ENCODE measurements at regions not wholly inside any gene's neighbourhood (a gene's known extent, or its start where the extent isn't known, plus 50 kb on each side); places are given as distances from the start of the nearest gene placed in this dataset.

DNA sequence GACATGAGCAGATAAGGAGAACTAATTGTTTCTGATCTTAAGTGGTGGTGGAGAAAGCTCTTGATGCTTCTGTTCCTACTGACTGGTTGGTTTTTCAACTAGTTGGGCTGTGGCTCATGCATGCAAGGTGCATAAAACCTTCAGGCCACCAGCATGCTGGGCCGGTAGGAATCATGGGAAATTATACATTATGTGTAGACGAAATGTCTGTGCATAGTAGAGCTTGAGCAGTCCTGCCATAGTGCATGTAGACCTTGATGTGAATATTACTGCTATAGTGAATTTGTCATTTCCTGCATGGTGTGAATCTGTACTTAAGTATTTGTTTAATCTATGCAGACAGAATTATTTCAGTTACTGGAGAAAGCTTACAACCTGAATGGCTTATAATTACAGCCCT, 433.6 kb upstream of the ADAMTSL1 start:
- no peaks in the 10 kb centered on the region for H3K4me1 ChIP-seq
- H3K27ac ChIP-seq = no peak overlapping the region
- no peak for FAIRE-seq
- WGBS (ENCODE audit: missing lambda C conversion rate) = 3% methylated on average over 2 of the region's 2 CpGs
- POLR2A ChIA-PET = no interaction called here
- no peak overlapping the region for H3K4me2 ChIP-seq
- H3K4me3 ChIP-seq = no peak overlapping the region
- no peaks in the 10 kb centered on the region for H3K9me3 ChIP-seq
- CTCF ChIA-PET = interaction anchor here (0.9 to 1.2 kb wide), 2 partner anchors 12 to 230 kb away, joined by 3 to 4 read pairs; no protein-coding TSS in a partner anchor
- DNase-seq (ENCODE audit: low read depth in 1 of 2, low spot score in 1 of 2) = no peak
- TF ChIP-seq, protein P1, sequence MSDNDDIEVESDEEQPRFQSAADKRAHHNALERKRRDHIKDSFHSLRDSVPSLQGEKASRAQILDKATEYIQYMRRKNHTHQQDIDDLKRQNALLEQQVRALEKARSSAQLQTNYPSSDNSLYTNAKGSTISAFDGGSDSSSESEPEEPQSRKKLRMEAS (IDR thresholded peaks at IDR 0.05) = no peak
- TF ChIP-seq TFCP2L1 (CRISPR knock-in tag; IDR thresholded peaks at IDR 0.05) = no peak
- TF ChIP-seq JUNB (IDR thresholded peaks at IDR 0.05) = no peak
- TF ChIP-seq ESRRA (IDR thresholded peaks at IDR 0.05; ENCODE audit: borderline replicate concordance, low read length) = no peak
- TF ChIP-seq NFE2L2 (conservative IDR thresholded peaks at IDR 0.05; ENCODE audit: low read length) = no peak
- no peak for TF ChIP-seq SREBF2 (IDR thresholded peaks at IDR 0.05)
- no peak for TF ChIP-seq HOXA7 (CRISPR knock-in tag; IDR thresholded peaks at IDR 0.05)
- no peak for TF ChIP-seq RFX5 (IDR thresholded peaks at IDR 0.05)
- TF ChIP-seq BHLHE40 (IDR thresholded peaks at IDR 0.05; ENCODE audit: low read depth, low read length) = no peak
- no peak for TF ChIP-seq ATOH8 (CRISPR knock-in tag; IDR thresholded peaks at IDR 0.05; ENCODE audit: low read depth)
- TF ChIP-seq ZC3H11A (IDR thresholded peaks at IDR 0.05) = no peak
- no peak for TF ChIP-seq CBX8 (IDR thresholded peaks at IDR 0.05)
- no peak for TF ChIP-seq ZNF302 (CRISPR knock-in tag; IDR thresholded peaks at IDR 0.05)
- TF ChIP-seq HEYL (CRISPR knock-in tag; IDR thresholded peaks at IDR 0.05) = no peak
- TF ChIP-seq EHF (CRISPR knock-in tag; IDR thresholded peaks at IDR 0.05) = no peak
- no peak for TF ChIP-seq MYC (IDR thresholded peaks at IDR 0.05; ENCODE audit: borderline replicate concordance, low read length)
- ATAC-seq = no peak

DNA sequence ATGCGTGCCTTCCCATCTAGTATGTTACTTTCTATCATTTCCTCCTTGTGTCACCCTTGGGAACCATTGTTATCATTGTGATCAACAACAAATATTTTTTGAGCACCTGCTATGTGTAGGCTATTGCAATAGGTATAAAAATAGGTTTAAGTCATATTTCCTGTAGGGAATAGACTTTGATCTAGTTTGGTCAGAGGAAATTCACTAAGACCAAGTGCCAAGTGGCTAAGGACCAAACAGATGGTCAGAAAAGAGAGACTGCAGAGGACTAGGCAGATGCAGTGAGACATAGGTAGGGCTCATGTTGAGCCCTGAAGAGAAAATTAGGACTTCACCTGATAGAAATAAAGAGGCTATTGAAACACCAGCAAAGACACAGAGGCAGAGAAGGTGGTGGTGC, 430.0 kb upstream of the ADAMTSL1 start:
- CTCF ChIA-PET = no interaction called here

More for the DNA sequence above, 430.0 kb upstream of the ADAMTSL1 start:
- Histone ChIP-seq H3K4me2 (no peak overlapping the region), H3K27ac (no peak overlapping the region), H3K4me1 (no peaks in the 10 kb centered on the region), H3K9me3 (no peaks in the 10 kb centered on the region), H3K4me3 (no peak overlapping the region)
- POLR2A ChIA-PET = no interaction called here
- no peak for FAIRE-seq
- DNase-seq (ENCODE audit: low read depth in 1 of 2, low spot score in 1 of 2) = no peak
- 6% methylated on average over 1 of the region's 1 CpG for WGBS (ENCODE audit: missing lambda C conversion rate)
- ATAC-seq = no peak
- TF ChIP-seq HMGXB4 (CRISPR knock-in tag; IDR thresholded peaks at IDR 0.05; ENCODE audit: borderline replicate concordance) (no peak), CTCF (IDR thresholded peaks at IDR 0.05) (no peak), NPAS2 (CRISPR knock-in tag; IDR thresholded peaks at IDR 0.05; ENCODE audit: borderline replicate concordance) (no peak), PHF8 (IDR thresholded peaks at IDR 0.05; ENCODE audit: borderline replicate concordance, low read depth) (no peak), MAFK (IDR thresholded peaks at IDR 0.05; ENCODE audit: partially characterized antibody) (no peak), ZSCAN20 (CRISPR knock-in tag; IDR thresholded peaks at IDR 0.05) (no peak), JUNB (IDR thresholded peaks at IDR 0.05) (no peak), POLR2A (IDR thresholded peaks at IDR 0.05; ENCODE audit: low read length) (no peak), HOXB5 (CRISPR knock-in tag; IDR thresholded peaks at IDR 0.05) (no peak), POLR2AphosphoS2 (conservative IDR thresholded peaks at IDR 0.05; ENCODE audit: low read length) (no peak), ZNF302 (CRISPR knock-in tag; IDR thresholded peaks at IDR 0.05) (no peak), TP53 (CRISPR knock-in tag; IDR thresholded peaks at IDR 0.05) (no peak), CBX2 (IDR thresholded peaks at IDR 0.05; ENCODE audit: borderline replicate concordance, low read depth) (no peak), HDAC2 (IDR thresholded peaks at IDR 0.05) (no peak), RFX5 (IDR thresholded peaks at IDR 0.05) (no peak), KDM1A (IDR thresholded peaks at IDR 0.05; ENCODE audit: low read depth) (no peak), ESRRA (IDR thresholded peaks at IDR 0.05; ENCODE audit: borderline replicate concordance, low read length) (no peak), FOSL2 (IDR thresholded peaks at IDR 0.05) (no peak), FOSL2 (CRISPR knock-in tag; IDR thresholded peaks at IDR 0.05) (no peak)
- TF ChIP-seq, protein P2, sequence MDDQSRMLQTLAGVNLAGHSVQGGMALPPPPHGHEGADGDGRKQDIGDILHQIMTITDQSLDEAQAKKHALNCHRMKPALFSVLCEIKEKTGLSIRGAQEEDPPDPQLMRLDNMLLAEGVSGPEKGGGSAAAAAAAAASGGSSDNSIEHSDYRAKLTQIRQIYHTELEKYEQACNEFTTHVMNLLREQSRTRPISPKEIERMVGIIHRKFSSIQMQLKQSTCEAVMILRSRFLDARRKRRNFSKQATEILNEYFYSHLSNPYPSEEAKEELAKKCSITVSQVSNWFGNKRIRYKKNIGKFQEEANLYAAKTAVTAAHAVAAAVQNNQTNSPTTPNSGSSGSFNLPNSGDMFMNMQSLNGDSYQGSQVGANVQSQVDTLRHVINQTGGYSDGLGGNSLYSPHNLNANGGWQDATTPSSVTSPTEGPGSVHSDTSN (IDR thresholded peaks at IDR 0.05) = no peak

Data from A549 (cell line).